Hepatocyte (in vitro differentiated cells): ENCODE measurements at regions not wholly inside any gene's neighbourhood (a gene's known extent, or its start where the extent isn't known, plus 50 kb on each side); places are given as distances from the start of the nearest gene placed in this dataset.

ENCODE experiments used
- DNase-seq: peaks from one replicate; pipeline ENCODE4 v3.0.0-alpha.2; 2016; ENCODE audit warnings: low spot score
- H2AFZ ChIP-seq: fragments of 200-600 bp; sonication (generic); 2 replicates; pipeline ENCODE4 v1.6.0; 2016; ENCODE audit warnings: antibody characterized with exemption, mild to moderate bottlenecking
- H3K27ac ChIP-seq: fragments of 200-600 bp; sonication (generic); 2 replicates; pipeline ENCODE4 v1.5.1; 2016; ENCODE audit warnings: mild to moderate bottlenecking
- H3K27me3 ChIP-seq: fragments of 200-600 bp; sonication (generic); 2 replicates; pipeline ENCODE4 v1.6.1; 2016
- H3K36me3 ChIP-seq: fragments of 200-600 bp; sonication (generic); replicated peaks from 2 replicates; pipeline ENCODE4 v1.5.1; 2016; ENCODE audit warnings: low read depth; ENCODE audit not compliant: insufficient read depth
- H3K4me1 ChIP-seq: fragments of 200-600 bp; sonication (generic); 2 replicates; pipeline ENCODE4 v1.5.1; 2016; ENCODE audit warnings: mild to moderate bottlenecking, moderate library complexity; ENCODE audit not compliant: insufficient read depth
- H3K4me2 ChIP-seq: fragments of 200-600 bp; sonication (generic); 2 replicates; pipeline ENCODE4 v1.6.0; 2016
- H3K4me3 ChIP-seq: fragments of 200-600 bp; sonication (generic); 2 replicates; pipeline ENCODE4 v1.5.1; 2016; ENCODE audit warnings: mild to moderate bottlenecking
- H3K79me2 ChIP-seq: fragments of 200-600 bp; sonication (generic); 2 replicates; pipeline ENCODE4 v1.6.0; 2017; ENCODE audit warnings: mild to moderate bottlenecking
- H3K9me2 ChIP-seq: fragments of 200-600 bp; sonication (generic); replicated peaks from 2 replicates; pipeline ENCODE4 v1.6.0; 2017; ENCODE audit warnings: mild to moderate bottlenecking; ENCODE audit not compliant: insufficient read depth
- H3K9me3 ChIP-seq: fragments of 200-600 bp; sonication (generic); 2 replicates; pipeline ENCODE4 v1.5.1; 2016; ENCODE audit warnings: low read depth, mild to moderate bottlenecking
- H4K20me1 ChIP-seq: fragments of 200-600 bp; sonication (generic); 2 replicates; pipeline ENCODE4 v1.6.0; 2016; ENCODE audit warnings: mild to moderate bottlenecking; ENCODE audit not compliant: insufficient read depth, poor library complexity, severe bottlenecking
- EZH2 ChIP-seq: fragments of 200-600 bp; sonication (generic); IDR thresholded peaks from 2 replicates; pipeline ENCODE4 v1.6.1; 2016; ENCODE audit warnings: antibody characterized with exemption, mild to moderate bottlenecking, borderline replicate concordance
- EZH2phosphoT487 ChIP-seq: fragments of 200-600 bp; sonication (generic); IDR thresholded peaks from one replicate; pipeline ENCODE4 v1.6.1; 2018; ENCODE audit warnings: antibody characterized with exemption, mild to moderate bottlenecking, low read depth, moderate library complexity; ENCODE audit not compliant: unreplicated experiment, severe bottlenecking
- WGBS: methylation state at CpG from one replicate; pipeline ENCODE4 v1.1.6; 2016; ENCODE audit warnings: low lambda C conversion rate; ENCODE audit errors: missing lambda C conversion rate; 5-methylcytosine and 5-hydroxymethylcytosine counted together
- TF ChIP-seq, protein P1 (sequence below): fragments of 200-600 bp; sonication (generic); IDR thresholded peaks from 2 replicates; pipeline ENCODE4 v1.5.1; 2016; ENCODE audit warnings: antibody characterized with exemption, mild to moderate bottlenecking; ENCODE audit not compliant: poor library complexity

GRCh38 chr12:92556141-92556540 lies 146.6 kb upstream of the PLEKHG7 start:
- no peaks in the 10 kb centered on the region for H3K9me3 ChIP-seq
- H3K4me1 ChIP-seq: peaks cover 24% of the 10 kb centered on the region
- H3K4me2 ChIP-seq: no peak overlapping the region
- H3K27ac ChIP-seq: no peak overlapping the region
- no peak overlapping the region for H2AFZ ChIP-seq
- H3K36me3 ChIP-seq: no peaks in the 10 kb centered on the region
- TF ChIP-seq EZH2 (no peak), EZH2phosphoT487 (no peak)
- TF ChIP-seq, protein P1, sequence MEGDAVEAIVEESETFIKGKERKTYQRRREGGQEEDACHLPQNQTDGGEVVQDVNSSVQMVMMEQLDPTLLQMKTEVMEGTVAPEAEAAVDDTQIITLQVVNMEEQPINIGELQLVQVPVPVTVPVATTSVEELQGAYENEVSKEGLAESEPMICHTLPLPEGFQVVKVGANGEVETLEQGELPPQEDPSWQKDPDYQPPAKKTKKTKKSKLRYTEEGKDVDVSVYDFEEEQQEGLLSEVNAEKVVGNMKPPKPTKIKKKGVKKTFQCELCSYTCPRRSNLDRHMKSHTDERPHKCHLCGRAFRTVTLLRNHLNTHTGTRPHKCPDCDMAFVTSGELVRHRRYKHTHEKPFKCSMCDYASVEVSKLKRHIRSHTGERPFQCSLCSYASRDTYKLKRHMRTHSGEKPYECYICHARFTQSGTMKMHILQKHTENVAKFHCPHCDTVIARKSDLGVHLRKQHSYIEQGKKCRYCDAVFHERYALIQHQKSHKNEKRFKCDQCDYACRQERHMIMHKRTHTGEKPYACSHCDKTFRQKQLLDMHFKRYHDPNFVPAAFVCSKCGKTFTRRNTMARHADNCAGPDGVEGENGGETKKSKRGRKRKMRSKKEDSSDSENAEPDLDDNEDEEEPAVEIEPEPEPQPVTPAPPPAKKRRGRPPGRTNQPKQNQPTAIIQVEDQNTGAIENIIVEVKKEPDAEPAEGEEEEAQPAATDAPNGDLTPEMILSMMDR: no peak
- no peaks in the 10 kb centered on the region for H3K79me2 ChIP-seq
- H3K9me2 ChIP-seq: no peaks in the 10 kb centered on the region
- WGBS: 100% methylated on average over 1 of the region's 1 CpG
- DNase-seq: no peak
- no peaks in the 10 kb centered on the region for H4K20me1 ChIP-seq
- no peak overlapping the region for H3K4me3 ChIP-seq
- no peaks in the 10 kb centered on the region for H3K27me3 ChIP-seq

- no peak for DNase-seq
- Histone ChIP-seq H2AFZ (no peak overlapping the region), H3K27ac (peak overlapping the region; percentile 16), H3K4me2 (no peak overlapping the region), H3K4me1 (peaks cover 24% of the 10 kb centered on the region), H3K9me3 (no peaks in the 10 kb centered on the region), H3K79me2 (no peaks in the 10 kb centered on the region), H4K20me1 (no peaks in the 10 kb centered on the region), H3K4me3 (no peak overlapping the region), H3K9me2 (no peaks in the 10 kb centered on the region), H3K36me3 (no peaks in the 10 kb centered on the region), H3K27me3 (no peaks in the 10 kb centered on the region)
- no peak for TF ChIP-seq EZH2
- TF ChIP-seq EZH2phosphoT487: no peak
- TF ChIP-seq, protein P1: no peak
- 90% methylated on average over 3 of the region's 3 CpGs for WGBS
Measured at GRCh38 chr12:92554158-92555073, 148.4 kb upstream of the PLEKHG7 start.

- no peaks in the 10 kb centered on the region for H3K9me3 ChIP-seq
- H3K27me3 ChIP-seq: no peaks in the 10 kb centered on the region
- no peak overlapping the region for H3K4me2 ChIP-seq
- 67% methylated on average over 6 of the region's 6 CpGs for WGBS
- no peaks in the 10 kb centered on the region for H3K9me2 ChIP-seq
- no peaks in the 10 kb centered on the region for H3K79me2 ChIP-seq
- TF ChIP-seq EZH2phosphoT487 (no peak), EZH2 (no peak)
- TF ChIP-seq, protein P1: no peak
- H3K4me3 ChIP-seq: no peak overlapping the region
- H3K27ac ChIP-seq: peak overlapping the region; percentile 79
- no peaks in the 10 kb centered on the region for H3K36me3 ChIP-seq
- H4K20me1 ChIP-seq: no peaks in the 10 kb centered on the region
- H3K4me1 ChIP-seq: peaks cover 24% of the 10 kb centered on the region
- H2AFZ ChIP-seq: no peak overlapping the region
- DNase-seq: no peak
Measured at GRCh38 chr12:92553389-92553788, 149.4 kb upstream of the PLEKHG7 start.
